Liver (tissue), 3 donors: ENCODE measurements at regions not wholly inside any gene's neighbourhood (a gene's known extent, or its start where the extent isn't known, plus 50 kb on each side); places are given as distances from the start of the nearest gene placed in this dataset.

ENCODE experiments used
- ATF3 ChIP-seq: IDR thresholded peaks from 2 replicates; pipeline ENCODE4 v1.6.1; 2016; ENCODE audit warnings: antibody characterized with exemption
- CTCF ChIP-seq: fragments of 150-350 bp; IDR thresholded peaks from 2 replicates; pipeline ENCODE4 v1.5.1; 2017; ENCODE audit warnings: improper control_type of control experiment, low read depth, low read length; ENCODE audit not compliant: missing input control
- EGR1 ChIP-seq, 2 donors: IDR thresholded peaks; 2 replicates each; pipeline ENCODE4 v1.6.1; 2016 to 2018; ENCODE audit warnings: antibody characterized with exemption in 2 of 2, low read depth in 2 of 2
- FOXA1 ChIP-seq: IDR thresholded peaks from 2 replicates; pipeline ENCODE4 v1.6.1; 2016; ENCODE audit warnings: antibody characterized with exemption
- MAX ChIP-seq: IDR thresholded peaks from 2 replicates; pipeline ENCODE4 v1.6.1; 2016; ENCODE audit warnings: antibody characterized with exemption
- NR2F2 ChIP-seq: IDR thresholded peaks from 2 replicates; pipeline ENCODE4 v1.6.1; 2016; ENCODE audit warnings: antibody characterized with exemption
- RAD21 ChIP-seq, 2 donors: IDR thresholded peaks; 2 replicates each; pipeline ENCODE4 v1.6.1; 2016; ENCODE audit warnings: antibody characterized with exemption in 2 of 2, mild to moderate bottlenecking in 2 of 2
- RXRA ChIP-seq, 2 donors: IDR thresholded peaks; 2 replicates each; pipeline ENCODE4 v1.6.1; 2017 to 2018; ENCODE audit warnings: antibody characterized with exemption in 2 of 2, mild to moderate bottlenecking in 1 of 2
- SP1 ChIP-seq: IDR thresholded peaks from 2 replicates; pipeline ENCODE4 v1.6.1; 2018; ENCODE audit warnings: antibody characterized with exemption, mild to moderate bottlenecking
- TAF1 ChIP-seq: conservative IDR thresholded peaks from 2 replicates; pipeline ENCODE4 v1.6.1; 2016; ENCODE audit warnings: antibody characterized with exemption, mild to moderate bottlenecking
- YY1 ChIP-seq: IDR thresholded peaks from 2 replicates; pipeline ENCODE4 v1.6.1; 2016; ENCODE audit warnings: antibody characterized with exemption, mild to moderate bottlenecking
- TF ChIP-seq, protein P1 (sequence below): IDR thresholded peaks from 2 replicates; pipeline ENCODE4 v1.6.1; 2016; ENCODE audit warnings: antibody characterized with exemption
- TF ChIP-seq, protein P2 (sequence below): IDR thresholded peaks from 2 replicates; pipeline ENCODE4 v1.6.1; 2016; ENCODE audit warnings: antibody characterized with exemption, mild to moderate bottlenecking
- donor health status: healthy.
- donor health status: healthy.

DNA sequence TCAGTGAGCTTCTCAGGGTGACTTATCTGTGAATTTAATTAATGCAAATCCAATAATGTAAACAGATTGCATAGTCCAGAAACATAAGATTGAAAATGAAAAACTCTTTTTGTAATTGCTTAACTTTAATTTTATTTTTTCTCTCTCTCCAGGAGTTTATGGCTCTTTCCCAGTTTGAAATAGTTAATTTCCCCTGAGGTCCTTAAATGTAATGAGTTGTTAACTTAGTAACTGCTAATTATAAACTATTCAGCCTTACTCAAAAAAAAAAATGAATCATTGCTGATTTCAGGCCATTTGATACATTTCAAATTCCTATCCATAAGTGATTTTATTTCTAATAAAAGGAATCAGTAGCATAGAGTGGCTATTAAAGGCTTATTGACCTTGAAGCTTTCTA lies 84.1 kb upstream of the TRPC4 start:
- TF ChIP-seq SP1 (no peak), CTCF (no peak), YY1 (no peak), RAD21 (IDR thresholded peaks at IDR 0.05) (no peak), NR2F2 (no peak), TAF1 (no peak), ATF3 (no peak), MAX (no peak), FOXA1 (no peak), RXRA (IDR thresholded peaks at IDR 0.05) (no peak), EGR1 (IDR thresholded peaks at IDR 0.05; ENCODE audit: low read depth in 2 of 2) (no peak)
- TF ChIP-seq, protein P1, sequence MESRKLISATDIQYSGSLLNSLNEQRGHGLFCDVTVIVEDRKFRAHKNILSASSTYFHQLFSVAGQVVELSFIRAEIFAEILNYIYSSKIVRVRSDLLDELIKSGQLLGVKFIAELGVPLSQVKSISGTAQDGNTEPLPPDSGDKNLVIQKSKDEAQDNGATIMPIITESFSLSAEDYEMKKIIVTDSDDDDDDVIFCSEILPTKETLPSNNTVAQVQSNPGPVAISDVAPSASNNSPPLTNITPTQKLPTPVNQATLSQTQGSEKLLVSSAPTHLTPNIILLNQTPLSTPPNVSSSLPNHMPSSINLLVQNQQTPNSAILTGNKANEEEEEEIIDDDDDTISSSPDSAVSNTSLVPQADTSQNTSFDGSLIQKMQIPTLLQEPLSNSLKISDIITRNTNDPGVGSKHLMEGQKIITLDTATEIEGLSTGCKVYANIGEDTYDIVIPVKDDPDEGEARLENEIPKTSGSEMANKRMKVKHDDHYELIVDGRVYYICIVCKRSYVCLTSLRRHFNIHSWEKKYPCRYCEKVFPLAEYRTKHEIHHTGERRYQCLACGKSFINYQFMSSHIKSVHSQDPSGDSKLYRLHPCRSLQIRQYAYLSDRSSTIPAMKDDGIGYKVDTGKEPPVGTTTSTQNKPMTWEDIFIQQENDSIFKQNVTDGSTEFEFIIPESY, result no peak
- TF ChIP-seq, protein P2, sequence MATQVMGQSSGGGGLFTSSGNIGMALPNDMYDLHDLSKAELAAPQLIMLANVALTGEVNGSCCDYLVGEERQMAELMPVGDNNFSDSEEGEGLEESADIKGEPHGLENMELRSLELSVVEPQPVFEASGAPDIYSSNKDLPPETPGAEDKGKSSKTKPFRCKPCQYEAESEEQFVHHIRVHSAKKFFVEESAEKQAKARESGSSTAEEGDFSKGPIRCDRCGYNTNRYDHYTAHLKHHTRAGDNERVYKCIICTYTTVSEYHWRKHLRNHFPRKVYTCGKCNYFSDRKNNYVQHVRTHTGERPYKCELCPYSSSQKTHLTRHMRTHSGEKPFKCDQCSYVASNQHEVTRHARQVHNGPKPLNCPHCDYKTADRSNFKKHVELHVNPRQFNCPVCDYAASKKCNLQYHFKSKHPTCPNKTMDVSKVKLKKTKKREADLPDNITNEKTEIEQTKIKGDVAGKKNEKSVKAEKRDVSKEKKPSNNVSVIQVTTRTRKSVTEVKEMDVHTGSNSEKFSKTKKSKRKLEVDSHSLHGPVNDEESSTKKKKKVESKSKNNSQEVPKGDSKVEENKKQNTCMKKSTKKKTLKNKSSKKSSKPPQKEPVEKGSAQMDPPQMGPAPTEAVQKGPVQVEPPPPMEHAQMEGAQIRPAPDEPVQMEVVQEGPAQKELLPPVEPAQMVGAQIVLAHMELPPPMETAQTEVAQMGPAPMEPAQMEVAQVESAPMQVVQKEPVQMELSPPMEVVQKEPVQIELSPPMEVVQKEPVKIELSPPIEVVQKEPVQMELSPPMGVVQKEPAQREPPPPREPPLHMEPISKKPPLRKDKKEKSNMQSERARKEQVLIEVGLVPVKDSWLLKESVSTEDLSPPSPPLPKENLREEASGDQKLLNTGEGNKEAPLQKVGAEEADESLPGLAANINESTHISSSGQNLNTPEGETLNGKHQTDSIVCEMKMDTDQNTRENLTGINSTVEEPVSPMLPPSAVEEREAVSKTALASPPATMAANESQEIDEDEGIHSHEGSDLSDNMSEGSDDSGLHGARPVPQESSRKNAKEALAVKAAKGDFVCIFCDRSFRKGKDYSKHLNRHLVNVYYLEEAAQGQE, result no peak
